ENCODE measurements at regions not wholly inside any gene's neighbourhood (a gene's known extent, or its start where the extent isn't known, plus 50 kb on each side); places are given as distances from the start of the nearest gene placed in this dataset.

DNA sequence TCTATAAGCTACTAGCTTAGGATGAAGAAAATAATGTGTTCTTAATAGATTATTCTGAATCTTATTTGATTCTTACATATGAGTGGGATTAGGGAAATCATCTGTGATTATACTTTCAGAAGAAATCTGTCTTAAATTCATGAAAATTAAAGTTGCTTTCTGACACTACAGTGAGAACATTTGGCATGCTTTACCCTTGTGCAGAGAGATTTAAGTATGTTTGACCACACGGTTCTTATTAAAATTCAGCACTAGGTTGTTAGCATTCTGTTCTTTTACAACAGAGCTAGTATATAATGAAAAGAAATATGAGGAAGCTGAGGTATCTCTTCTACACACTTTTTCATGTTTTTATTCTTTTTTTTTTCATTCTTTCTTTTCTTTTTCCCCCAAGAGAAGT, 2723.9 kb downstream of the PCDH9 start:
- Histone ChIP-seq H3K27ac (no peak overlapping the region), H3K27me3 (no peaks in the 10 kb centered on the region), H3K9ac (ENCODE audit: low read depth in 2 of 2, low read length in 2 of 2) (no peak overlapping the region), H3K9me3 (no peaks in the 10 kb centered on the region), H3K36me3 (no peaks in the 10 kb centered on the region), H3K4me1 (no peaks in the 10 kb centered on the region), H3K4me3 (no peak overlapping the region)
- intact Hi-C loops (cut with DNase I), result no loop called here
- no peak for TF ChIP-seq CTCF (IDR thresholded peaks at IDR 0.05)
- DNase-seq, result no peak

DNA sequence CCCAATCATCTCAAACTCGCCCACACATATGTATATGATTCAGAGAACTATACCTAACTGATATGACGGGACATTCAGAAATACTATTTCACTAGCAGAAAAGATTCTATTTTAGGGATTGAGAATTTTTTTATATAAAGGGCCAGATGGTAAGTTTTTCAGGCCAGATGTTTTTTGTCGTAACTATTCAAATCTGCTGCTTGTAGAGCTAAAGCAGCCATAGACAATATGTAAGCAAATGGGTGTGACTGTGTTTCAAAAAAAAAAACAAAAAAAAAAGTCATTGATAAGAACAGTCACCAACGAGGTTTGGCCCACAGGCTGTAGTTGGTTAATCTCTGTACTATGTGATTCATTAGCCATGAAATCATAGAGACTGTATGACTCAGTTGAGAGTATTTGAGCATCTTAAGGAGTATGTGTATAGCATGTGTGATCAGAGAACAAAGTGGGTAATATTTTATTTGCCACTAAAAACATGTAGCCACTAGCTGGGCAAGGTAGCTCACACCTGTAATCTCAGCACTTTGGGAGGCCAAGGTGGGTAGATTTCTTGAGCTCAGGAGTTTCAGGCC, 2724.7 kb downstream of the PCDH9 start:
- intact Hi-C loops (cut with DNase I), result no loop called here
- H3K4me3 ChIP-seq, result no peak overlapping the region

DNA sequence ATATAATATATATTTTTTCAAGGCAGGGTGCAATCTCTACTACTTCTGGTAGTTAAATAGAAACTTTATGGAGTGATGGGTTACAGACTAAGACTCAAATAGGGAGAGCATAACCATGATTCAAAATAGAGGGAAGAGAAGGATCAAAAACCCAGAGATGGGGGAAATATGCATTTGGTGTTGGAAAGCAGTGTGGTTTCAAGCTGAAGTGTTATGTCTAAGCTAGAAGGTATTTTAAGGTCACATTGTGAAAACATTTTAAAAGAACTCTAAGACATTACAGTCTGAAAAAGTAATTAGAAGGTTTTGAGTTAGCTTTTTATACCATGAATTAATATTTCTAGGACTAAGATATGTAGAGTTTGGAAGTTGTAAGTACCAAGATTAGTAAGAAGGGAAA, 2741.4 kb downstream of the PCDH9 start:
- intact Hi-C loops (cut with DNase I), result no loop called here
- TF ChIP-seq CTCF (IDR thresholded peaks at IDR 0.05), result no peak
- Histone ChIP-seq H3K9me3 (no peaks in the 10 kb centered on the region), H3K27ac (no peak overlapping the region), H3K9ac (ENCODE audit: low read depth in 2 of 2, low read length in 2 of 2) (no peak overlapping the region), H3K36me3 (no peaks in the 10 kb centered on the region), H3K4me1 (no peaks in the 10 kb centered on the region), H3K27me3 (no peaks in the 10 kb centered on the region), H3K4me3 (no peak overlapping the region)
- no peak for DNase-seq

More for the DNA sequence above, 2724.7 kb downstream of the PCDH9 start:
- no peak for TF ChIP-seq CTCF (IDR thresholded peaks at IDR 0.05)
- no peaks in the 10 kb centered on the region for H3K4me1 ChIP-seq
- no peaks in the 10 kb centered on the region for H3K9me3 ChIP-seq
- no peaks in the 10 kb centered on the region for H3K36me3 ChIP-seq
- no peak overlapping the region for H3K27ac ChIP-seq
- no peak for DNase-seq
- H3K27me3 ChIP-seq, result no peaks in the 10 kb centered on the region
- H3K9ac ChIP-seq (ENCODE audit: low read depth in 2 of 2, low read length in 2 of 2), result no peak overlapping the region

DNA sequence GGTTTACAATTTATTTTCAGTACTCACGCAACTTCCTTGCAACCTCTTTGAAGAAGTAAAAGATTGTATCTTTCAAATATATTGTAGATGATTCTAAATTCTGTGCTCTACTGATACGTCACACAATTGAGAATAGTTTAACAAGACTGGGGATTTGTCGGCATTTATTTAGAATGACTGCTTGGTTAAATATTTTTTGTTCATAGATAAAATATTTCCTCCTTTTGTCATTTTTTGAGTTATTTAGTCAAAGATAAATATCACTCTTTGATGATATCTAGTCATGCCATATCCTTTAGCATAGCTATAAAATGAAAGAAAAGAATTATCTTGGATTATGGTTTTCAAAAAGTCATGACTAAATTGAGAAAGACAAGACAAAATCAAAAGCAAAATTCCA, 2747.8 kb downstream of the PCDH9 start:
- Histone ChIP-seq H3K27me3 (no peaks in the 10 kb centered on the region), H3K4me1 (no peaks in the 10 kb centered on the region), H3K4me3 (no peak overlapping the region), H3K9me3 (no peaks in the 10 kb centered on the region), H3K36me3 (no peaks in the 10 kb centered on the region), H3K27ac (no peak overlapping the region), H3K9ac (ENCODE audit: low read depth in 2 of 2, low read length in 2 of 2) (no peak overlapping the region)
- intact Hi-C loops (cut with DNase I), result no loop called here
- TF ChIP-seq CTCF (IDR thresholded peaks at IDR 0.05), result no peak
- no peak for DNase-seq

DNA sequence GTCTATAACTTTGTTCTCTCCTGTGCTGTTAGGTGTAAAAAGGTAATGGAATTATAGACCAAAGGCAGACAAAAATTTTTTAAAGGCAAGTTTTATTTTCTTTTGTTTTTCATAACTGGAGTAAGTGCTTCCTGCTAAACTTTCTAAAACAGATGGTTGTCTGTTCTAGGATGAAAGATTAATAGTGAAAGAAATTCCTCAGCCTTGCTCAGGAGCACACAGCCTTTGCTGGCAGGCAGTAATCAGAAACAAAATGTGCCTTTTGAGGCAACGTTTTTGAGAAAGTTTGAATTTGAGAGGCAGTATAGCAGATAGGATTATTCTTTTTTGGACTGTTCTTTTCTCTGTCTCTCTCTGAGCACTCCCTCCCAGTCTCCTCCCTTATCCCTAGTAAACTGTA, 2749.5 kb downstream of the PCDH9 start:
- Histone ChIP-seq H3K36me3 (no peaks in the 10 kb centered on the region), H3K27ac (no peak overlapping the region), H3K9ac (ENCODE audit: low read depth in 2 of 2, low read length in 2 of 2) (no peak overlapping the region), H3K27me3 (no peaks in the 10 kb centered on the region), H3K4me1 (no peaks in the 10 kb centered on the region), H3K4me3 (no peak overlapping the region), H3K9me3 (no peaks in the 10 kb centered on the region)
- TF ChIP-seq CTCF (IDR thresholded peaks at IDR 0.05), result no peak
- intact Hi-C loops (cut with DNase I), result no loop called here
- DNase-seq, result no peak

Measured in colonic mucosa (tissue), 4 donors.